ENCODE measurements at regions not wholly inside any gene's neighbourhood (a gene's known extent, or its start where the extent isn't known, plus 50 kb on each side); places are given as distances from the start of the nearest gene placed in this dataset.

DNA sequence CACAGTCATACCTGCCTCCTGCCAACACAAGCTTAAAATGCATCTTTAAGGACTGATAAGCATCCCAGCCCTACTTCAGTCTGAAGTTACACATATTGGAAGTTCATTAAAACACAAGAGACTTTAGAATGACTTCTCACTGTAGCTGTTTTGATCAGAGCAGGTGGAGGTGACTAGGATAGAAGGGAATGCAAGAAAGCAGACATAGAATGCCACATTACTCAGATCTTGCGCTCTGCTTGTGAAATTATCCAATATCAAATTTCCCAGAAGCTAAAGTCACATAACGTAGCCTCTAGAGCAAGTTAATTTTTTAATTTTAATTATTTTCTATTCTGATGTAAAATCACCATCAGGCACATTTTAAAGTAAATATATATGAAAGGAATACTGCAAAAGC, 306.5 kb downstream of the PLOD2 start:
- intact Hi-C loops (cut with DNase I), result no loop called here

DNA sequence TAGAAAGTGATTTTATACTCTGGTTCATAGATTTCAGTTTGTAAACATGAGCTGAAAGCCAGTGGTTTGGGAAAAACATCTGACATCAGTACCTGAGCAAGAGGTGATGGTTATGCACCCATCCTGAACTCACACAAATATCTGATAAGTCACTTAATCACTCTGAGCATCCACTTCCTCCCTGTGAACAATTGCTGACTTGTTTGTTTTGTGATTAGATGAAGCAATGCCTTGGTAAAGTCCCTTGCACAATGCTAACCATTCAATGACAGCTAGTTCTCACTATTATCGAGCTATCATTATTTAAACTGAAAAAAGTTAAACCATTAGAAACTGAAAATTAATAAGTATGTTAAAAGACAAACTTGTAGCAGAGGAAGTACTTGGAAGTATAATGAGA, 303.0 kb downstream of the PLOD2 start:
- intact Hi-C loops (cut with DNase I), result no loop called here
- TF ChIP-seq CTCF (IDR thresholded peaks at IDR 0.05), result no peak
- no peak for DNase-seq

More for the DNA sequence above, 306.5 kb downstream of the PLOD2 start:
- no peak for ATAC-seq
- TF ChIP-seq CTCF (IDR thresholded peaks at IDR 0.05), result no peak
- DNase-seq, result no peak
- Histone ChIP-seq H3K9me3 (no peaks in the 10 kb centered on the region), H3K27ac (no peak overlapping the region), H3K4me1 (no peaks in the 10 kb centered on the region), H3K4me3 (no peak overlapping the region), H3K27me3 (ENCODE audit: low read depth) (no peaks in the 10 kb centered on the region), H3K36me3 (no peaks in the 10 kb centered on the region)

GRCh38 chr3:145864336-145864735, 296.6 kb downstream of the PLOD2 start:
- intact Hi-C loops (cut with DNase I), result no loop called here
- Histone ChIP-seq H3K36me3 (no peaks in the 10 kb centered on the region), H3K27ac (no peak overlapping the region), H3K9me3 (no peaks in the 10 kb centered on the region), H3K4me1 (no peaks in the 10 kb centered on the region), H3K4me3 (no peak overlapping the region), H3K27me3 (ENCODE audit: low read depth) (no peaks in the 10 kb centered on the region)
- ATAC-seq (no peak), DNase-seq (no peak)
- TF ChIP-seq CTCF (IDR thresholded peaks at IDR 0.05), result no peak

More for the DNA sequence above, 303.0 kb downstream of the PLOD2 start:
- H3K27me3 ChIP-seq (ENCODE audit: low read depth), result no peaks in the 10 kb centered on the region
- H3K9me3 ChIP-seq, result no peaks in the 10 kb centered on the region
- no peak for ATAC-seq
- no peak overlapping the region for H3K27ac ChIP-seq
- no peaks in the 10 kb centered on the region for H3K4me1 ChIP-seq
- no peaks in the 10 kb centered on the region for H3K36me3 ChIP-seq
- H3K4me3 ChIP-seq, result no peak overlapping the region

GRCh38 chr3:145865399-145866018, 295.5 kb downstream of the PLOD2 start:
- DNase-seq (no peak), ATAC-seq (no peak)
- H3K9me3 ChIP-seq, result no peaks in the 10 kb centered on the region
- H3K36me3 ChIP-seq, result no peaks in the 10 kb centered on the region
- intact Hi-C loops (cut with DNase I), result no loop called here
- H3K27ac ChIP-seq, result no peak overlapping the region
- H3K4me1 ChIP-seq, result no peaks in the 10 kb centered on the region
- H3K27me3 ChIP-seq (ENCODE audit: low read depth), result no peaks in the 10 kb centered on the region
- no peak for TF ChIP-seq CTCF (IDR thresholded peaks at IDR 0.05)
- H3K4me3 ChIP-seq, result no peak overlapping the region

DNA sequence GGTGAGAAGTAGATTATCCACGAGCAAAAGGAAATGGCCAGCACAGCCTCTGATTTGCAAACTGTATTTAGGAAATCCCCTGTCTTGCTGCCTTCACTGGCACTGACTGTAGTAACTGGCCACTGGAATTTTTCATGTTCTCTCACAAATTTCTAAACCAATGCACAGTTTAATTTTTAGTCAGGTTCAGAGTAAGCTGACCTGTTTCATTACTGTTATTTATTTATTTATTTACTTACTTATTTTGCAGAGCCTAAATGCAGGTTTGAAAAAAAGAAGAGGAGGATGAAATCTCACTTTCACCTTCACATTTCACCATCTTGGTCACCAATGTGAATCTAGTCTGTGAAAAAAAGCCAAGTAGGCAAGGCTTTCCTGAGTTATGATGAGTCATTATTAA, 291.0 kb downstream of the PLOD2 start:
- Histone ChIP-seq H3K27ac (no peak overlapping the region), H3K9me3 (no peaks in the 10 kb centered on the region), H3K36me3 (no peaks in the 10 kb centered on the region), H3K27me3 (ENCODE audit: low read depth) (no peaks in the 10 kb centered on the region), H3K4me3 (no peak overlapping the region), H3K4me1 (no peaks in the 10 kb centered on the region)
- intact Hi-C loops (cut with DNase I), result no loop called here
- DNase-seq (no peak), ATAC-seq (no peak)
- TF ChIP-seq CTCF (IDR thresholded peaks at IDR 0.05), result no peak

Measured in lower lobe of right lung (tissue), 2 donors.